ENCODE measurements at regions not wholly inside any gene's neighbourhood (a gene's known extent, or its start where the extent isn't known, plus 50 kb on each side); places are given as distances from the start of the nearest gene placed in this dataset.

GRCh38 chr17:79261355-79262072 lies 186.9 kb downstream of the ENGASE start:
- TF ChIP-seq, protein P1, sequence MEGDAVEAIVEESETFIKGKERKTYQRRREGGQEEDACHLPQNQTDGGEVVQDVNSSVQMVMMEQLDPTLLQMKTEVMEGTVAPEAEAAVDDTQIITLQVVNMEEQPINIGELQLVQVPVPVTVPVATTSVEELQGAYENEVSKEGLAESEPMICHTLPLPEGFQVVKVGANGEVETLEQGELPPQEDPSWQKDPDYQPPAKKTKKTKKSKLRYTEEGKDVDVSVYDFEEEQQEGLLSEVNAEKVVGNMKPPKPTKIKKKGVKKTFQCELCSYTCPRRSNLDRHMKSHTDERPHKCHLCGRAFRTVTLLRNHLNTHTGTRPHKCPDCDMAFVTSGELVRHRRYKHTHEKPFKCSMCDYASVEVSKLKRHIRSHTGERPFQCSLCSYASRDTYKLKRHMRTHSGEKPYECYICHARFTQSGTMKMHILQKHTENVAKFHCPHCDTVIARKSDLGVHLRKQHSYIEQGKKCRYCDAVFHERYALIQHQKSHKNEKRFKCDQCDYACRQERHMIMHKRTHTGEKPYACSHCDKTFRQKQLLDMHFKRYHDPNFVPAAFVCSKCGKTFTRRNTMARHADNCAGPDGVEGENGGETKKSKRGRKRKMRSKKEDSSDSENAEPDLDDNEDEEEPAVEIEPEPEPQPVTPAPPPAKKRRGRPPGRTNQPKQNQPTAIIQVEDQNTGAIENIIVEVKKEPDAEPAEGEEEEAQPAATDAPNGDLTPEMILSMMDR (IDR thresholded peaks at IDR 0.05; ENCODE audit: borderline replicate concordance, extremely low read depth, low read length, poor library complexity, severe bottlenecking) = no peak
- TF ChIP-seq EZH2 (IDR thresholded peaks at IDR 0.05; ENCODE audit: borderline replicate concordance, low read depth, low read length, severe bottlenecking) = no peak

Measured in DND-41 (cell line).